Suprapubic skin (tissue), 4 donors: ENCODE measurements at regions not wholly inside any gene's neighbourhood (a gene's known extent, or its start where the extent isn't known, plus 50 kb on each side); places are given as distances from the start of the nearest gene placed in this dataset.

ENCODE experiments used
- EP300 ChIP-seq: sonication (generic); formaldehyde crosslinking; IDR thresholded peaks from one replicate; pipeline ENCODE4 v1.6.1; 2017; ENCODE audit warnings: antibody characterized with exemption
- POLR2A ChIP-seq, 2 donors: fragments of 450-650 bp; IDR thresholded peaks; one replicate each; pipeline ENCODE4 v1.6.1; 2017; ENCODE audit warnings: antibody characterized with exemption in 2 of 2, mild to moderate bottlenecking in 2 of 2, moderate library complexity in 2 of 2
- POLR2AphosphoS5 ChIP-seq, 3 donors: sonication (generic); formaldehyde crosslinking; IDR thresholded peaks; one replicate each; pipeline ENCODE4 v1.6.1; 2017; ENCODE audit warnings: antibody characterized with exemption in 3 of 3
- TF ChIP-seq, protein P1 (sequence below), 2 donors: fragments of 200-600 bp in 1 of 2; fragments of 450-650 bp in 1 of 2; sonication (generic) in 1 of 2; IDR thresholded peaks; one replicate each; pipeline ENCODE4 v1.5.1; 2016 to 2019; ENCODE audit warnings: antibody characterized with exemption in 2 of 2, mild to moderate bottlenecking in 1 of 2, moderate library complexity in 1 of 2

DNA sequence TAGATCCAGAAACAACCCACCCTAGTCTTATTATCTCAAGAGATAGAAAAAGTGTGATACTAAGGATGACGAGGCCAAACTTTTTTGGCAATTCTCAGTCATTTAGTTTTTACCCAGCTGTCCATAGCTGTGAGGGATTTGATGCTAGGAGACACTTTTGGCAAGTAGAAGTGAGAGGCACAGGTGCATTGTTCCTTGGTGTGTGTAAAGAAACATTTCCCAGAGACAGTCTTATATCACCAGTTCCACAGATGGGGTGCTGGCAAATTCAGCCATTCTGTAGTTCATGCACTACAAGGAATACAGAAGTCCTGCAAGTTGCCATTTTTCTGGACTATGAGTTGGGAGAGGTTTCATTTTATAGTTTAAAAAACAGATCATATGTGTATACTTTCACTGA lies 403.3 kb upstream of the GHITM start:
- TF ChIP-seq, protein P1, sequence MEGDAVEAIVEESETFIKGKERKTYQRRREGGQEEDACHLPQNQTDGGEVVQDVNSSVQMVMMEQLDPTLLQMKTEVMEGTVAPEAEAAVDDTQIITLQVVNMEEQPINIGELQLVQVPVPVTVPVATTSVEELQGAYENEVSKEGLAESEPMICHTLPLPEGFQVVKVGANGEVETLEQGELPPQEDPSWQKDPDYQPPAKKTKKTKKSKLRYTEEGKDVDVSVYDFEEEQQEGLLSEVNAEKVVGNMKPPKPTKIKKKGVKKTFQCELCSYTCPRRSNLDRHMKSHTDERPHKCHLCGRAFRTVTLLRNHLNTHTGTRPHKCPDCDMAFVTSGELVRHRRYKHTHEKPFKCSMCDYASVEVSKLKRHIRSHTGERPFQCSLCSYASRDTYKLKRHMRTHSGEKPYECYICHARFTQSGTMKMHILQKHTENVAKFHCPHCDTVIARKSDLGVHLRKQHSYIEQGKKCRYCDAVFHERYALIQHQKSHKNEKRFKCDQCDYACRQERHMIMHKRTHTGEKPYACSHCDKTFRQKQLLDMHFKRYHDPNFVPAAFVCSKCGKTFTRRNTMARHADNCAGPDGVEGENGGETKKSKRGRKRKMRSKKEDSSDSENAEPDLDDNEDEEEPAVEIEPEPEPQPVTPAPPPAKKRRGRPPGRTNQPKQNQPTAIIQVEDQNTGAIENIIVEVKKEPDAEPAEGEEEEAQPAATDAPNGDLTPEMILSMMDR (IDR thresholded peaks at IDR 0.05): no peak
- TF ChIP-seq POLR2A (IDR thresholded peaks at IDR 0.05) (no peak), POLR2AphosphoS5 (IDR thresholded peaks at IDR 0.05) (no peak), EP300 (no peak)
